Activated B cell treated with CpG ODN at 0.5 μM for 24 hours (primary cell): ENCODE measurements at regions not wholly inside any gene's neighbourhood (a gene's known extent, or its start where the extent isn't known, plus 50 kb on each side); places are given as distances from the start of the nearest gene placed in this dataset.

Source experiments
- ATAC-seq: fragments of 200-7000 bp; cut with Tn5 transposase; one replicate; pipeline ENCODE4 v1.10.0; 2021; ENCODE audit warnings: low read depth, mild to moderate bottlenecking, moderate library complexity
- CTCF ChIA-PET: fragments of 350-600 bp; sonication (Branson Sonifier 250); formaldehyde crosslinking; loops from one replicate; lab custom pipeline; 2021; ENCODE audit warnings: antibody characterized with exemption; lab: Charles Lee
- POLR2A ChIA-PET: fragments of 350-600 bp; sonication (Branson Sonifier 250); formaldehyde crosslinking; loops from one replicate; lab custom pipeline; 2021; ENCODE audit warnings: antibody characterized with exemption; lab: Charles Lee
- DNase-seq: peaks from one replicate; pipeline ENCODE4 v3.0.0; 2022
- H3K27ac Mint-ChIP-seq: one replicate; pipeline ENCODE4 v1.8.0; 2020; ENCODE audit warnings: mixed read lengths
- H3K27me3 Mint-ChIP-seq: one replicate; pipeline ENCODE4 v1.8.0; 2021; ENCODE audit warnings: mixed read lengths
- H3K36me3 Mint-ChIP-seq: one replicate; pipeline ENCODE4 v1.8.0; 2021; ENCODE audit warnings: low read depth, mixed read lengths
- H3K4me1 Mint-ChIP-seq: one replicate; pipeline ENCODE4 v1.8.0; 2021; ENCODE audit warnings: mixed read lengths
- H3K4me3 Mint-ChIP-seq: one replicate; pipeline ENCODE4 v1.8.0; 2020; ENCODE audit warnings: mild to moderate bottlenecking, mixed read lengths
- H3K9me3 Mint-ChIP-seq: one replicate; pipeline ENCODE4 v1.8.0; 2020; ENCODE audit warnings: mixed read lengths
- CTCF ChIP-seq: fragments of 200-600 bp; IDR thresholded peaks from one replicate; pipeline ENCODE4 v1.8.0; 2022; ENCODE audit warnings: antibody characterized with exemption, mild to moderate bottlenecking
- intact Hi-C: fragments of 100-400 bp; cut with micrococcal nuclease; formaldehyde crosslinking; loops from one replicate; pipeline ENCODE4 v1.15.1; 2024

- Mint-ChIP-seq H3K27me3 (peaks cover 3% of the 10 kb centered on the region), H3K36me3 (no peaks in the 10 kb centered on the region), H3K27ac (no peak overlapping the region), H3K4me1 (peaks cover 11% of the 10 kb centered on the region), H3K9me3 (no peaks in the 10 kb centered on the region), H3K4me3 (no peak overlapping the region)
- ChIA-PET CTCF (no interaction called here), POLR2A (no interaction called here)
- intact Hi-C loops, result no loop called here
- DNase-seq (no peak), ATAC-seq (no peak)
- no peak for TF ChIP-seq CTCF
Observed at GRCh38 chr3:135499426-135499825, 466.1 kb upstream of the PPP2R3A start.

DNA sequence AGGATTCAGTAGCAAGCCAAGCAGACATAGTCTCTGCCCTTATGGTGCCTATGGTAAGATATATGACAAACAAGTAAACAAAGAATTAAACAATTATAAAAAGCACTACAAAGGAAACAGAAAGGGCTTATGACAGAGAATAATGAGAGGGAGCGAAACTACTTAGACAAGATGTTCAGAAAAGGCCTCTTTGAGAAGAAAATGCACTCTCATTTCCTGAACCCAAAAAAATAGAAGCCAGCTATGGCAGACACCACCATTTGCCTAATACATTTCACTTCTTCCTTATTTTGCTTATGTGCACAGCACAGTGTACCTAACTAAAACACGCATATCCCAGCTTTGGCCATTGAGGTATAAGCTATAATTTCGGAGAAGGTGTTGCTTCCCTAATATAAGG is 465.5 kb upstream of the PPP2R3A start:
- ATAC-seq, result no peak
- peaks cover 11% of the 10 kb centered on the region for H3K4me1 Mint-ChIP-seq
- POLR2A ChIA-PET, result no interaction called here
- intact Hi-C loops, result loop anchor here (5.0 kb wide), 1 partner anchor 397 kb away; no protein-coding TSS in a partner anchor
- TF ChIP-seq CTCF, result no peak
- CTCF ChIA-PET, result no interaction called here
- H3K27me3 Mint-ChIP-seq, result peaks cover 3% of the 10 kb centered on the region
- no peak for DNase-seq
- H3K4me3 Mint-ChIP-seq, result no peak overlapping the region
- H3K27ac Mint-ChIP-seq, result no peak overlapping the region
- H3K36me3 Mint-ChIP-seq, result no peaks in the 10 kb centered on the region
- H3K9me3 Mint-ChIP-seq, result no peaks in the 10 kb centered on the region

GRCh38 chr3:135503065-135503759 is 462.3 kb upstream of the PPP2R3A start:
- ATAC-seq (no peak), DNase-seq (no peak)
- H3K4me3 Mint-ChIP-seq, result peak overlapping the region; percentile 5
- H3K9me3 Mint-ChIP-seq, result no peaks in the 10 kb centered on the region
- no peaks in the 10 kb centered on the region for H3K36me3 Mint-ChIP-seq
- H3K27me3 Mint-ChIP-seq, result peaks cover 4% of the 10 kb centered on the region
- no peak for TF ChIP-seq CTCF
- intact Hi-C loops, result loop anchor here (5.0 kb wide), 1 partner anchor 394 kb away; no protein-coding TSS in a partner anchor
- peaks cover 11% of the 10 kb centered on the region for H3K4me1 Mint-ChIP-seq
- POLR2A ChIA-PET, result no interaction called here
- CTCF ChIA-PET, result interaction anchor here (1.5 to 4.9 kb wide), 2 partner anchors 709 to 715 kb away, joined by 3 to 45 read pairs; partner anchors contain the start of gene EPHB1
- no peak overlapping the region for H3K27ac Mint-ChIP-seq

DNA sequence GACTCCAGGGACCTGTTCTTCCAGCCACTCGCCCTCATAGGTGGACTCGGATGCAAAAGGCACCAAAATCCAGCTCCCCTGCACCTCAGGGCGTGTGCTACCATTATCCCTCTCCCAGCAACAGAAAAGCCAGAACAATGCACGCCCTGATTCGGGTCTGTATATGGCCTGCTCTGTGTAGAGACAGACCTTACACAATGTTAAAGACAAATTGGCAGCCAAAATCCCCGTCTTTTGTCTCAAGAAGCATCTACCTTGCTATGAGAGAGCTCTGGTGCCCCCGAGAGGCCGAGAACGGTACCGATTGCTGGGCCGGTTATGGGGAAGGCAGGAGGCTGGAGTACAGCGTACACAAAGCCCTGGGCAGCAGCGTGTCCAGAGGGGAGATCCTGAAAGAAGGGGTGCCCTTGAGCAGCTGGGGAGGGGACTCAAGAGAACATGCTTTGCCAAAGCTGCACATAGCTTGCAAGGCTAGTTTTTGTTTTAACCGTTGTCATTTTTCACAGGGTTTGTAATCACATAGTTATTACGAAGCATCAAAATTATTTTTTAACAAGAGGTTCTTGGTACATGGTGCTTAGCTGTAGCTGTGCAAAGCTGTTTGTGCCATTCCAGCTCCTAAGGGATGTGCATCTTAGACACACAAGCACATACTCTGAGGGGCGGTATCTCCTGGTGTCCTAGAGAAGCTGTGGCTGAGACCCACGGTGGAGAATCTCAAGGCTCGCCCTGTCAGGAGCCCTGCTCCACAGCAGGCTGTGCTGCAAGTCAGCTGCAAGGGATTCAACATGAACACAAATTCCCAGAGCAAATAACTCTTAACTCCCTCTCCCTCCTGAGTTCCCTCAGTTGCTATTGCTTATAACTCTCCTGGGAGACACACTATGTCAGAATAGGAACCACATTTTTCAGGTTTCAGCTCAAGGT is 461.5 kb upstream of the PPP2R3A start:
- DNase-seq (peak; percentile 26), ATAC-seq (peak; percentile 64)
- Mint-ChIP-seq H3K4me1 (peaks cover 11% of the 10 kb centered on the region), H3K4me3 (peak overlapping the region; percentile 5), H3K36me3 (no peaks in the 10 kb centered on the region), H3K27me3 (peaks cover 7% of the 10 kb centered on the region), H3K9me3 (no peaks in the 10 kb centered on the region), H3K27ac (no peak overlapping the region)
- ChIA-PET POLR2A (no interaction called here), CTCF (interaction anchor here (1.5 to 4.9 kb wide), 2 partner anchors 710 to 715 kb away, joined by 3 to 45 read pairs; partner anchors contain the start of gene EPHB1)
- TF ChIP-seq CTCF, result no peak
- intact Hi-C loops, result loop anchor here (1.0 to 5.0 kb wide), 2 partner anchors 393 to 709 kb away; partner anchors contain the start of gene EPHB1
